Esophagus muscularis mucosa (tissue), 4 donors: ENCODE measurements at regions not wholly inside any gene's neighbourhood (a gene's known extent, or its start where the extent isn't known, plus 50 kb on each side); places are given as distances from the start of the nearest gene placed in this dataset.
"Not testable (repeated sequence)": the region's sequence is repeated elsewhere in the genome, so short reads cannot be mapped to it uniquely, and the experiment has no call there.

Source experiments
- CTCF ChIP-seq, 3 experiments: fragments of 200-600 bp in 2 of 3; fragments of 450-650 bp in 1 of 3; sonication (generic) in 2 of 3; IDR thresholded peaks; one replicate each; pipeline ENCODE4 v1.5.1; 2017 to 2019; ENCODE audit warnings: antibody characterized with exemption in 3 of 3, mild to moderate bottlenecking in 2 of 3, moderate library complexity in 1 of 3
- EP300 ChIP-seq: sonication (generic); formaldehyde crosslinking; IDR thresholded peaks from one replicate; pipeline ENCODE4 v1.6.1; 2017; ENCODE audit warnings: antibody characterized with exemption
- POLR2AphosphoS5 ChIP-seq, 2 donors: sonication (generic); formaldehyde crosslinking; IDR thresholded peaks; one replicate each; pipeline ENCODE4 v1.6.1; 2017; ENCODE audit warnings: antibody characterized with exemption in 2 of 2

- TF ChIP-seq CTCF (IDR thresholded peaks at IDR 0.05); POLR2AphosphoS5 (IDR thresholded peaks at IDR 0.05); EP300: not testable (repeated sequence)
Observed at GRCh38 chr2:89830341-89831218, 1139.1 kb downstream of the RPIA start.
